GM12878 (cell line): ENCODE measurements at regions not wholly inside any gene's neighbourhood (a gene's known extent, or its start where the extent isn't known, plus 50 kb on each side); places are given as distances from the start of the nearest gene placed in this dataset.

ENCODE experiments used
- ATAC-seq: fragments of 200-7000 bp; cut with Tn5 transposase; 3 replicates; pipeline ENCODE4 v1.9.1; 2020; ENCODE audit warnings: mild to moderate bottlenecking, moderate library complexity
- BruUV-seq: library from RNA; stranded (reverse); fragments of 400-500 nt; replicated peaks from 2 replicates; lab custom pipeline; 2021; lab: Mats Ljungman, UMichigan
- CTCF ChIA-PET: fragments of 300-600 bp; sonication (Branson Sonifier 250); formaldehyde crosslinking; extraction: SDS; loops from one replicate; lab custom pipeline; 2021; ENCODE audit warnings: inconsistent platforms; lab: Yijun Ruan, JAX
- POLR2A ChIA-PET: fragments of 350-600 bp; formaldehyde crosslinking; extraction: SDS; loops from one replicate; lab custom pipeline; 2021; ENCODE audit warnings: inconsistent platforms; lab: Charles Lee
- RAD21 ChIA-PET: fragments of 300-600 bp; sonication (Branson Sonifier 250); formaldehyde crosslinking; loops from one replicate; lab custom pipeline; 2023; ENCODE audit warnings: antibody characterized with exemption; ENCODE audit not compliant: unreplicated experiment; lab: Charles Lee
- SMC1A ChIA-PET: fragments of 300-600 bp; sonication (Branson Sonifier 250); formaldehyde crosslinking; loops from one replicate; lab custom pipeline; 2023; ENCODE audit not compliant: unreplicated experiment, uncharacterized antibody; lab: Charles Lee
- DNase-seq: peaks from one replicate; pipeline ENCODE4 v3.0.0-alpha.2; 2011; ENCODE audit warnings: low read depth, low spot score
- FAIRE-seq: peaks from 3 replicates; lab custom pipeline; 2011; peaks lifted over from hg19 to GRCh38; lab: Jason Lieb, UNC
- H2AFZ ChIP-seq: 2 replicates; pipeline ENCODE4 v1.6.0; 2011; ENCODE audit warnings: low read depth, low read length, control low read depth; ENCODE audit not compliant: control insufficient read depth
- H3K27ac ChIP-seq: 2 replicates; pipeline ENCODE4 v1.5.1; 2011; ENCODE audit warnings: control low read depth; ENCODE audit not compliant: control insufficient read depth, insufficient read depth
- H3K27me3 ChIP-seq, 2 experiments: replicated peaks in 1 of 2; 2 replicates each; pipeline versions ENCODE4 v1.6.0 to v1.6.1; 2011; ENCODE audit warnings: low read length in 1 of 2; ENCODE audit not compliant: control insufficient read depth in 2 of 2, insufficient read depth in 2 of 2
- H3K36me3 ChIP-seq, 2 experiments: 2 replicates each; pipeline ENCODE4 v1.5.1; 2011; ENCODE audit warnings: low read length in 1 of 2; ENCODE audit not compliant: control insufficient read depth in 2 of 2, insufficient read depth in 2 of 2
- H3K4me1 ChIP-seq: 2 replicates; pipeline ENCODE4 v1.6.1; 2011; ENCODE audit warnings: mild to moderate bottlenecking, low read length, moderate library complexity, mixed read lengths; ENCODE audit not compliant: control insufficient read depth, insufficient read depth
- H3K4me2 ChIP-seq: 2 replicates; pipeline ENCODE4 v1.6.0; 2011; ENCODE audit warnings: control low read depth; ENCODE audit not compliant: control insufficient read depth, insufficient read depth
- H3K4me3 ChIP-seq: fragments of 200-600 bp; sonication (generic); 2 replicates; pipeline ENCODE4 v1.5.1; 2016
- H3K79me2 ChIP-seq: 2 replicates; pipeline ENCODE4 v1.6.0; 2011; ENCODE audit warnings: low read length; ENCODE audit not compliant: control insufficient read depth, insufficient read depth
- H3K9ac ChIP-seq: 2 replicates; pipeline ENCODE4 v1.8.0; 2011; ENCODE audit warnings: low read length, control low read depth, mixed read lengths; ENCODE audit not compliant: control insufficient read depth, insufficient read depth
- H3K9me3 ChIP-seq: replicated peaks from 3 replicates; pipeline ENCODE4 v1.5.1; 2011; ENCODE audit warnings: mild to moderate bottlenecking, low read length; ENCODE audit not compliant: control insufficient read depth, insufficient read depth
- H4K20me1 ChIP-seq: 2 replicates; pipeline ENCODE4 v1.6.0; 2011; ENCODE audit not compliant: control insufficient read depth, insufficient read depth
- BCL11A ChIP-seq: IDR thresholded peaks from 2 replicates; pipeline ENCODE4 v1.6.1; 2011; ENCODE audit warnings: low read depth, low read length
- BMI1 ChIP-seq: fragments of 450-650 bp; IDR thresholded peaks from 2 replicates; pipeline ENCODE4 v1.6.1; 2016; ENCODE audit warnings: mild to moderate bottlenecking, moderate library complexity, borderline replicate concordance
- BRCA1 ChIP-seq: IDR thresholded peaks from 2 replicates; pipeline ENCODE4 v1.6.1; 2011; ENCODE audit warnings: low read depth, low read length, improper control_type of control experiment
- EGR1 ChIP-seq, 2 experiments: IDR thresholded peaks; 1 replicate in 1 of 2; 2 replicates in 1 of 2; pipeline ENCODE4 v1.6.1; 2011 to 2012; ENCODE audit warnings: low read depth in 2 of 2, low read length in 2 of 2, borderline replicate concordance in 1 of 2, mild to moderate bottlenecking in 1 of 2, moderate library complexity in 1 of 2
- EZH2 ChIP-seq: IDR thresholded peaks from 2 replicates; pipeline ENCODE4 v1.6.1; 2012; ENCODE audit warnings: low read depth, mild to moderate bottlenecking, control low read depth, inconsistent platforms, low read length, borderline replicate concordance; ENCODE audit not compliant: control insufficient read depth
- FOS ChIP-seq: IDR thresholded peaks from 3 replicates; pipeline ENCODE4 v1.6.1; 2011; ENCODE audit warnings: borderline replicate concordance; ENCODE audit not compliant: insufficient read length; ENCODE audit errors: extremely low read depth
- POU2F2 ChIP-seq: IDR thresholded peaks from 3 replicates; pipeline ENCODE4 v1.6.1; 2011; ENCODE audit warnings: low read depth, mild to moderate bottlenecking, low read length, borderline replicate concordance
- RCOR1 ChIP-seq: conservative IDR thresholded peaks from 2 replicates; pipeline ENCODE4 v1.6.1; 2012; ENCODE audit warnings: low read depth, low read length, improper control_type of control experiment
- RUNX3 ChIP-seq: IDR thresholded peaks from 2 replicates; pipeline ENCODE4 v1.6.1; 2012; ENCODE audit warnings: low read length, inconsistent platforms
- STAT1 ChIP-seq: fragments of 450-650 bp; conservative IDR thresholded peaks from 2 replicates; pipeline ENCODE4 v1.6.1; 2014; ENCODE audit warnings: antibody characterized with exemption, mild to moderate bottlenecking
- SUPT20H ChIP-seq: IDR thresholded peaks from 2 replicates; pipeline ENCODE4 v1.6.1; 2011; ENCODE audit warnings: low read depth, mild to moderate bottlenecking, low read length, moderate library complexity, borderline replicate concordance; ENCODE audit not compliant: control insufficient read depth
- WGBS: methylation state at CpG from one replicate; pipeline ENCODE4 v1.1.6; 2016; ENCODE audit warnings: low lambda C conversion rate; ENCODE audit not compliant: insufficient replicate concordance, insufficient coverage; ENCODE audit errors: missing lambda C conversion rate; 5-methylcytosine and 5-hydroxymethylcytosine counted together
- in situ Hi-C: fragments of 300-500 bp; cut with MboI; formaldehyde crosslinking; loops from 9 replicates; pipeline ENCODE4 v1.14.3; 2018; ENCODE audit warnings: mixed read lengths
- intact Hi-C: fragments of 100-400 bp; cut with micrococcal nuclease; formaldehyde crosslinking; loops from one replicate; pipeline ENCODE4 v1.14.2; 2022; ENCODE audit not compliant: unreplicated experiment
- TF ChIP-seq, protein P1 (sequence below): fragments of 450-650 bp; formaldehyde crosslinking; IDR thresholded peaks from 2 replicates; pipeline ENCODE4 v1.5.0; 2022; ENCODE audit warnings: mild to moderate bottlenecking, missing genetic modification characterization
- TF ChIP-seq, protein P2 (sequence below): IDR thresholded peaks from 2 replicates; pipeline ENCODE4 v1.6.1; 2012; ENCODE audit warnings: low read depth, low read length, improper control_type of control experiment

DNA sequence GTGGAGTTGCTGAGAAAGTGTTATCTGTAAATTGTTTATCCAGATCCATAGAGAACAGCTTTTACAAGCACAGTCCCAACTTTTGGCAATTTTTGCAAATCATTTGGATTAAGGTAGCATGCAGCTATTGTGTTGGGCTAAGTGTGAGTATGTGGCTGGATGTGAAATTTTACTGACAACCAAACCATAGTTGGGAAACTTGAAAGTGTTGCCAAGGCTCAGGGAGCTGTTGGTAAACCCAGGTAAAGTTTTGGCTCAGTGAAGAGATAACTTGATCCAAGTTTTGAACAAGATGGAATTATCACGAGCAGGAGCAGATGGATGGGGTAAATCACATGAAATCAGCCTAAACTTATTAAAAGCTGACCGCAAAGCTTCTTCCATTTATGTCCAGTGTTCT lies 90.0 kb upstream of the HES1 start:
- H3K4me1 ChIP-seq: peaks cover 9% of the 10 kb centered on the region; the same call in 1 of the 2 replicates
- 93% methylated on average over 2 of the region's 2 CpGs for WGBS
- in situ Hi-C loops (no loop called here), intact Hi-C loops (loop anchor here (1.0 kb wide), 1 partner anchor 24 kb away; no protein-coding TSS in a partner anchor)
- no peak overlapping the region for H2AFZ ChIP-seq
- no peak overlapping the region for H3K4me3 ChIP-seq
- no peaks in the 10 kb centered on the region for H3K36me3 ChIP-seq
- H3K9ac ChIP-seq: no peak overlapping the region
- RAD21 ChIA-PET: no interaction called here
- no peaks in the 10 kb centered on the region for H4K20me1 ChIP-seq
- no TSS peak for BruUV-seq
- peaks cover 8% of the 10 kb centered on the region for H3K9me3 ChIP-seq
- ATAC-seq: no peak
- no peak for FAIRE-seq
- TF ChIP-seq RUNX3: no peak
- TF ChIP-seq, protein P1, sequence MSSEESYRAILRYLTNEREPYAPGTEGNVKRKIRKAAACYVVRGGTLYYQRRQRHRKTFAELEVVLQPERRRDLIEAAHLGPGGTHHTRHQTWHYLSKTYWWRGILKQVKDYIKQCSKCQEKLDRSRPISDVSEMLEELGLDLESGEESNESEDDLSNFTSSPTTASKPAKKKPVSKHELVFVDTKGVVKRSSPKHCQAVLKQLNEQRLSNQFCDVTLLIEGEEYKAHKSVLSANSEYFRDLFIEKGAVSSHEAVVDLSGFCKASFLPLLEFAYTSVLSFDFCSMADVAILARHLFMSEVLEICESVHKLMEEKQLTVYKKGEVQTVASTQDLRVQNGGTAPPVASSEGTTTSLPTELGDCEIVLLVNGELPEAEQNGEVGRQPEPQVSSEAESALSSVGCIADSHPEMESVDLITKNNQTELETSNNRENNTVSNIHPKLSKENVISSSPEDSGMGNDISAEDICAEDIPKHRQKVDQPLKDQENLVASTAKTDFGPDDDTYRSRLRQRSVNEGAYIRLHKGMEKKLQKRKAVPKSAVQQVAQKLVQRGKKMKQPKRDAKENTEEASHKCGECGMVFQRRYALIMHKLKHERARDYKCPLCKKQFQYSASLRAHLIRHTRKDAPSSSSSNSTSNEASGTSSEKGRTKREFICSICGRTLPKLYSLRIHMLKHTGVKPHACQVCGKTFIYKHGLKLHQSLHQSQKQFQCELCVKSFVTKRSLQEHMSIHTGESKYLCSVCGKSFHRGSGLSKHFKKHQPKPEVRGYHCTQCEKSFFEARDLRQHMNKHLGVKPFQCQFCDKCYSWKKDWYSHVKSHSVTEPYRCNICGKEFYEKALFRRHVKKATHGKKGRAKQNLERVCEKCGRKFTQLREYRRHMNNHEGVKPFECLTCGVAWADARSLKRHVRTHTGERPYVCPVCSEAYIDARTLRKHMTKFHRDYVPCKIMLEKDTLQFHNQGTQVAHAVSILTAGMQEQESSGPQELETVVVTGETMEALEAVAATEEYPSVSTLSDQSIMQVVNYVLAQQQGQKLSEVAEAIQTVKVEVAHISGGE: no peak
- no peak for TF ChIP-seq SUPT20H
- no peak for TF ChIP-seq STAT1
- no peak for TF ChIP-seq RCOR1
- no peak for TF ChIP-seq FOS
- TF ChIP-seq EZH2: no peak
- TF ChIP-seq EGR1 (IDR thresholded peaks at IDR 0.05; ENCODE audit: borderline replicate concordance in 1 of 2, low read depth in 2 of 2, low read length in 2 of 2): no peak
- TF ChIP-seq POU2F2: no peak
- no peak for TF ChIP-seq BMI1
- TF ChIP-seq, protein P2, sequence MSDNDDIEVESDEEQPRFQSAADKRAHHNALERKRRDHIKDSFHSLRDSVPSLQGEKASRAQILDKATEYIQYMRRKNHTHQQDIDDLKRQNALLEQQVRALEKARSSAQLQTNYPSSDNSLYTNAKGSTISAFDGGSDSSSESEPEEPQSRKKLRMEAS: no peak
- TF ChIP-seq BCL11A: no peak
- no peak for TF ChIP-seq BRCA1
- SMC1A ChIA-PET: interaction anchor here (0.7 to 1.1 kb wide), 2 partner anchors 9 to 21 kb away, joined by 3 read pairs; no protein-coding TSS in a partner anchor
- no peaks in the 10 kb centered on the region for H3K27me3 ChIP-seq
- CTCF ChIA-PET: no interaction called here
- no peak overlapping the region for H3K4me2 ChIP-seq
- no peak for DNase-seq
- POLR2A ChIA-PET: no interaction called here
- no peak overlapping the region for H3K27ac ChIP-seq
- no peaks in the 10 kb centered on the region for H3K79me2 ChIP-seq
